ENCODE measurements at regions not wholly inside any gene's neighbourhood (a gene's known extent, or its start where the extent isn't known, plus 50 kb on each side); places are given as distances from the start of the nearest gene placed in this dataset.

- 0 out of 2 replicates have a peak, but pooled peaks have one; percentile 20 for TF ChIP-seq KDM2A (CRISPR knock-in tag; IDR thresholded peaks at IDR 0.05; ENCODE audit: borderline replicate concordance, low read depth)
- 0 out of 2 replicates have a peak, but pooled peaks have one; percentile 2 for TF ChIP-seq ZNF142 (CRISPR knock-in tag; IDR thresholded peaks at IDR 0.05)
- no peak for TF ChIP-seq CBX1 (IDR thresholded peaks at IDR 0.05; ENCODE audit: low read depth)
- 0 out of 2 replicates have a peak, but pooled peaks have one; percentile 5 for TF ChIP-seq GZF1 (CRISPR knock-in tag; IDR thresholded peaks at IDR 0.05)
- TF ChIP-seq ZNF790 (CRISPR knock-in tag; IDR thresholded peaks at IDR 0.05; ENCODE audit: borderline replicate concordance) = no peak
- TF ChIP-seq ZNF235 (CRISPR knock-in tag; IDR thresholded peaks at IDR 0.05; ENCODE audit: borderline replicate concordance) = no peak
- TF ChIP-seq HIVEP1 (CRISPR knock-in tag; IDR thresholded peaks at IDR 0.05) = peak; percentile 19; the same call in 1 of the 2 replicates
- 0 out of 2 replicates have a peak, but pooled peaks have one; percentile 60 for TF ChIP-seq ZFP82 (CRISPR knock-in tag; IDR thresholded peaks at IDR 0.05; ENCODE audit: borderline replicate concordance)
- TF ChIP-seq ZFP91 (CRISPR knock-in tag; IDR thresholded peaks at IDR 0.05; ENCODE audit: borderline replicate concordance) = 0 out of 2 replicates have a peak, but pooled peaks have one; percentile 46
- TF ChIP-seq JDP2 (CRISPR knock-in tag; IDR thresholded peaks at IDR 0.05; ENCODE audit: borderline replicate concordance) = no peak
- no peak for TF ChIP-seq MIER3 (CRISPR knock-in tag; IDR thresholded peaks at IDR 0.05; ENCODE audit: borderline replicate concordance)
- TF ChIP-seq ZNF253 (CRISPR knock-in tag; IDR thresholded peaks at IDR 0.05; ENCODE audit: borderline replicate concordance) = no peak
- TF ChIP-seq SNAPC4 (CRISPR knock-in tag; IDR thresholded peaks at IDR 0.05) = 0 out of 2 replicates have a peak, but pooled peaks have one; percentile 52
- TF ChIP-seq EEA1 (CRISPR knock-in tag; IDR thresholded peaks at IDR 0.05; ENCODE audit: borderline replicate concordance) = 0 out of 2 replicates have a peak, but pooled peaks have one; percentile 73
- no peak; the same call in 1 of the 2 replicates for TF ChIP-seq REL (CRISPR knock-in tag; conservative IDR thresholded peaks at IDR 0.05)
Measured at GRCh38 chr2:20536619-20537422, 89.9 kb downstream of the RHOB start (continued).

All from HepG2 (cell line).